H9 (cell line): ENCODE measurements at regions not wholly inside any gene's neighbourhood (a gene's known extent, or its start where the extent isn't known, plus 50 kb on each side); places are given as distances from the start of the nearest gene placed in this dataset.

Experiments
- DNase-seq: peaks from one replicate; pipeline ENCODE4 v3.0.0-alpha.2; 2017
- H2AFZ ChIP-seq: one replicate; pipeline ENCODE4 v1.6.1; 2013; ENCODE audit warnings: mild to moderate bottlenecking, low read length, control low read depth, moderate library complexity
- H2AK5ac ChIP-seq: 2 replicates; pipeline ENCODE4 v1.6.1; 2013; ENCODE audit warnings: low read length, control low read depth, mixed read lengths; ENCODE audit not compliant: insufficient read length
- H2BK120ac ChIP-seq: one replicate; pipeline ENCODE4 v1.6.1; 2013; ENCODE audit warnings: low read depth, mild to moderate bottlenecking, low read length, control low read depth, inconsistent platforms; ENCODE audit not compliant: poor library complexity, severe bottlenecking
- H2BK12ac ChIP-seq: 2 replicates; pipeline ENCODE4 v1.6.1; 2013; ENCODE audit warnings: low read length, control low read depth, mixed read lengths, low read depth; ENCODE audit not compliant: insufficient read length
- H2BK15ac ChIP-seq: 2 replicates; pipeline ENCODE4 v1.6.1; 2013; ENCODE audit warnings: low read depth, low read length, control low read depth
- H2BK20ac ChIP-seq: one replicate; pipeline ENCODE4 v1.6.1; 2013; ENCODE audit warnings: low read depth, mild to moderate bottlenecking, low read length, control low read depth, inconsistent platforms; ENCODE audit not compliant: poor library complexity, severe bottlenecking
- H2BK5ac ChIP-seq: 2 replicates; pipeline ENCODE4 v1.6.1; 2013; ENCODE audit warnings: low read length, control low read depth, mixed read lengths; ENCODE audit not compliant: insufficient read length
- H3K14ac ChIP-seq: 2 replicates; pipeline ENCODE4 v1.6.1; 2013; ENCODE audit warnings: low read length, control low read depth; ENCODE audit not compliant: insufficient read depth
- H3K18ac ChIP-seq: 2 replicates; pipeline ENCODE4 v1.6.1; 2013; ENCODE audit warnings: low read depth, mild to moderate bottlenecking, mixed read lengths, low read length, control low read depth; ENCODE audit not compliant: insufficient read length
- H3K23ac ChIP-seq: 2 replicates; pipeline ENCODE4 v1.6.1; 2013; ENCODE audit warnings: low read length, control low read depth, mixed read lengths, low read depth; ENCODE audit not compliant: insufficient read length
- H3K23me2 ChIP-seq: 2 replicates; pipeline ENCODE4 v1.6.1; 2013; ENCODE audit warnings: low read depth, mild to moderate bottlenecking, mixed read lengths, low read length, control low read depth; ENCODE audit not compliant: insufficient read length, poor library complexity, severe bottlenecking
- H3K27ac ChIP-seq: 2 replicates; pipeline ENCODE4 v1.5.1; 2013; ENCODE audit warnings: low read length, control low read depth, mixed read lengths, low read depth; ENCODE audit not compliant: insufficient read length
- H3K27me3 ChIP-seq: 2 replicates; pipeline ENCODE4 v1.6.1; 2013; ENCODE audit warnings: low read length, control low read depth, inconsistent platforms; ENCODE audit not compliant: insufficient read depth
- H3K4ac ChIP-seq: 2 replicates; pipeline ENCODE4 v1.6.1; 2013; ENCODE audit warnings: low read depth, mild to moderate bottlenecking, control low read depth, inconsistent platforms, low read length, moderate library complexity
- H3K4me1 ChIP-seq: 2 replicates; pipeline ENCODE4 v1.6.1; 2013; ENCODE audit warnings: low read length, control low read depth, inconsistent platforms; ENCODE audit not compliant: insufficient read depth
- H3K4me2 ChIP-seq: 2 replicates; pipeline ENCODE4 v1.6.1; 2013; ENCODE audit warnings: low read length, control low read depth, mixed read lengths; ENCODE audit not compliant: insufficient read length, insufficient read depth
- H3K56ac ChIP-seq: 2 replicates; pipeline ENCODE4 v1.6.1; 2013; ENCODE audit warnings: low read depth, mild to moderate bottlenecking, mixed read lengths, low read length, control low read depth; ENCODE audit not compliant: insufficient read length
- H3K79me1 ChIP-seq: 2 replicates; pipeline ENCODE4 v1.6.1; 2013; ENCODE audit warnings: low read depth, mild to moderate bottlenecking, moderate library complexity, low read length, control low read depth, inconsistent platforms; ENCODE audit not compliant: insufficient read depth, poor library complexity, severe bottlenecking
- H3K79me2 ChIP-seq: 2 replicates; pipeline ENCODE4 v1.6.1; 2013; ENCODE audit warnings: low read length, control low read depth, inconsistent platforms; ENCODE audit not compliant: insufficient read depth
- H3K9ac ChIP-seq: 2 replicates; pipeline ENCODE4 v1.6.1; 2013; ENCODE audit warnings: low read length, control low read depth, mixed read lengths; ENCODE audit not compliant: insufficient read length; ENCODE audit errors: extremely low read depth
- H3K9me3 ChIP-seq: one replicate; pipeline ENCODE4 v1.6.1; 2013; ENCODE audit warnings: low read depth, low read length, inconsistent platforms; ENCODE audit not compliant: control insufficient read depth
- H3T11ph ChIP-seq: one replicate; pipeline ENCODE4 v1.6.1; 2013; ENCODE audit warnings: mild to moderate bottlenecking, low read length, control low read depth, inconsistent platforms
- H4K20me1 ChIP-seq: one replicate; pipeline ENCODE4 v1.6.1; 2013; ENCODE audit not compliant: control insufficient read depth, insufficient read length, insufficient read depth
- H4K5ac ChIP-seq: 2 replicates; pipeline ENCODE4 v1.6.1; 2013; ENCODE audit warnings: low read depth, mild to moderate bottlenecking, mixed read lengths, low read length, control low read depth; ENCODE audit not compliant: insufficient read length
- H4K8ac ChIP-seq: replicated peaks from 2 replicates; pipeline ENCODE4 v1.6.1; 2013; ENCODE audit warnings: low read length, control low read depth, mixed read lengths, low read depth; ENCODE audit not compliant: insufficient read length
- H4K91ac ChIP-seq: 2 replicates; pipeline ENCODE4 v1.6.1; 2013; ENCODE audit warnings: low read depth, mild to moderate bottlenecking, moderate library complexity, mixed read lengths, low read length, control low read depth; ENCODE audit not compliant: insufficient read length
- H3K27ac Mint-ChIP-seq, 3 experiments: 2 replicates in 2 of 3; 3 replicates in 1 of 3; pipeline ENCODE4 v1.8.0; 2020 to 2021; ENCODE audit warnings: mixed read lengths in 3 of 3, mild to moderate bottlenecking in 1 of 3, moderate library complexity in 1 of 3
- H3K27me3 Mint-ChIP-seq: 2 replicates; pipeline ENCODE4 v1.8.0; 2021; ENCODE audit warnings: low read depth, mild to moderate bottlenecking, moderate library complexity, mixed read lengths
- H3K36me3 Mint-ChIP-seq, 3 experiments: 2 replicates in 2 of 3; 3 replicates in 1 of 3; pipeline ENCODE4 v1.8.0; 2020 to 2021; ENCODE audit warnings: low read depth in 3 of 3, mixed read lengths in 3 of 3; ENCODE audit not compliant: insufficient read depth in 1 of 3
- H3K4me1 Mint-ChIP-seq, 2 experiments: 2 replicates each; pipeline ENCODE4 v1.8.0; 2020; ENCODE audit warnings: mixed read lengths in 2 of 2
- H3K4me3 Mint-ChIP-seq, 2 experiments: 2 replicates in 1 of 2; 3 replicates in 1 of 2; pipeline ENCODE4 v1.8.0; 2020 to 2021; ENCODE audit warnings: mild to moderate bottlenecking in 2 of 2, mixed read lengths in 2 of 2, moderate library complexity in 1 of 2
- H3K9me3 Mint-ChIP-seq, 2 experiments: 2 replicates in 1 of 2; 3 replicates in 1 of 2; pipeline ENCODE4 v1.8.0; 2020; ENCODE audit warnings: mild to moderate bottlenecking in 2 of 2, mixed read lengths in 2 of 2, moderate library complexity in 1 of 2
- CTCF ChIP-seq: fragments of 200-600 bp; sonication (generic); conservative IDR thresholded peaks from 3 replicates; pipeline ENCODE4 v1.8.0; 2021; ENCODE audit warnings: antibody characterized with exemption, mild to moderate bottlenecking

GRCh38 chr6:156457601-156458000 is 319.6 kb upstream of the ARID1B start:
- no peaks in the 10 kb centered on the region for H3K79me2 ChIP-seq
- no peak overlapping the region for H3K23ac ChIP-seq
- no peak overlapping the region for H4K5ac ChIP-seq
- Mint-ChIP-seq H3K4me1 (no peaks in the 10 kb centered on the region), H3K36me3 (no peaks in the 10 kb centered on the region), H3K9me3 (no peaks in the 10 kb centered on the region; a peak in 2 of 5 replicates), H3K27ac (no peak overlapping the region), H3K27me3 (no peaks in the 10 kb centered on the region), H3K4me3 (no peak overlapping the region)
- H3K4me1 ChIP-seq = no peaks in the 10 kb centered on the region
- H2BK120ac ChIP-seq = no peak overlapping the region
- no peak overlapping the region for H3K9ac ChIP-seq
- no peaks in the 10 kb centered on the region for H4K20me1 ChIP-seq
- DNase-seq = no peak
- H3K18ac ChIP-seq = no peak overlapping the region
- H3K27ac ChIP-seq = no peak overlapping the region
- no peak overlapping the region for H4K91ac ChIP-seq
- no peaks in the 10 kb centered on the region for H3K23me2 ChIP-seq
- H3T11ph ChIP-seq = no peak overlapping the region
- H3K14ac ChIP-seq = no peak overlapping the region
- H2AK5ac ChIP-seq = no peak overlapping the region
- H2BK15ac ChIP-seq = no peak overlapping the region
- no peak overlapping the region for H2BK20ac ChIP-seq
- no peak overlapping the region for H3K4me2 ChIP-seq
- H3K56ac ChIP-seq = no peak overlapping the region
- no peak overlapping the region for H2BK12ac ChIP-seq
- H4K8ac ChIP-seq = no peak overlapping the region
- no peak overlapping the region for H2AFZ ChIP-seq
- TF ChIP-seq CTCF = no peak
- H3K79me1 ChIP-seq = no peaks in the 10 kb centered on the region
- H3K27me3 ChIP-seq = no peaks in the 10 kb centered on the region
- no peak overlapping the region for H3K4ac ChIP-seq
- H2BK5ac ChIP-seq = no peak overlapping the region
- H3K9me3 ChIP-seq = no peaks in the 10 kb centered on the region
